Dermis microvascular lymphatic vessel endothelial cell (primary cell): ENCODE measurements at regions not wholly inside any gene's neighbourhood (a gene's known extent, or its start where the extent isn't known, plus 50 kb on each side); places are given as distances from the start of the nearest gene placed in this dataset.

Experiments used
- DNase-seq, 2 donors: peaks; one replicate each; pipeline versions ENCODE4 v3.0.0 to v3.0.0-alpha.2; 2010; ENCODE audit warnings: low read depth in 2 of 2

GRCh38 chr13:53839461-53839860 is 810.8 kb downstream of the OLFM4 start:
- DNase-seq, result no peak

- DNase-seq, result no peak
Observed at GRCh38 chr13:53844473-53845146, 816.0 kb downstream of the OLFM4 start.

- DNase-seq, result no peak
Observed at GRCh38 chr13:53847502-53847901, 818.9 kb downstream of the OLFM4 start.

- no peak for DNase-seq
Observed at GRCh38 chr13:53848366-53848961, 819.9 kb downstream of the OLFM4 start.

DNA sequence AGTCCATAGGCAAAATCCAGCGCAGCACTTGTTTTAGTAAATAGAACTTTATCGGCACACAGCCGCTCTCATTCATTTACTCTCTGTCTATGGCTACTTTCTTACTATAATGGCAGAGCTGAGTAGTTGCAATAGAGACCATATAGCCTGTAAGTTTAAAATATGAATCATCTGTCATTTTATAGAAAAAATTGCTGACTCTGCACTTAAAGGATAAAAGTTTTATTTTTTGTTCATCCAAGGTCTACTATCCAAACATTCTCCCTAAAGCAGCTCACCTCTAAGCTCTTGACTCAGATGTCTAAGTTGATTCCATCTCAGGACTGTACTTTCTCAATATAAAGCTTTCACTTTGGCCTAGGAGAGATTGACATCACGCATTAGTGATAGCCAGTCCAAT is 825.7 kb downstream of the OLFM4 start:
- no peak for DNase-seq

DNA sequence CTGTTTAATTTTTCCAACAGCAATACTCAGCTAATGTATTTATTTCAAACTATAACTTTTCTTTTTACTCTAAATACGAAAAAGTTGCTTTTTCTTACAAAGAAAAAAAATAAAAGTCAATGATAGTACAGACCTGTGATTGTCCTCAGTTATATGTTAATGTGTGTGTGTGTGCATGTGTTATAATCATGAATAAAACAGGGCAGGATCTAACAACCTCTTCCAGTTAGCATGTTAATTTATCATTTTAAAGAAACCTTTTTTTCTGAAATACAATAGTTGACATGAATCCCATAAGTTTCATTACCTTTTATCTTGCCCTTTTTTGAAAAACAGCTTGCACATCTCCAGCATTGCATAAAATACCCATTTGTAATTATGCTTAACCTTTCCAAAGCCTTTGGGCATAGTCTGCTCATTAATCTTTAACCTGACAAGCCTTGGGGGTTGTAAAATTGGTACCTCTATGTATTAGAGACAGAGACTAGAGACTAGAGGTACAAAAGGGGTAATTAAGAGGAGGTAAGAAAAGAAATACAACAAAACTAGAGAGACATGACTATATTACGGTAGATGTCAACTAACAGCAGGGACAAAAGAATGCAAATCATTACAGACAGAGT is 828.1 kb downstream of the OLFM4 start:
- no peak for DNase-seq

GRCh38 chr13:53863520-53863919 is 834.9 kb downstream of the OLFM4 start:
- DNase-seq, result no peak

DNA sequence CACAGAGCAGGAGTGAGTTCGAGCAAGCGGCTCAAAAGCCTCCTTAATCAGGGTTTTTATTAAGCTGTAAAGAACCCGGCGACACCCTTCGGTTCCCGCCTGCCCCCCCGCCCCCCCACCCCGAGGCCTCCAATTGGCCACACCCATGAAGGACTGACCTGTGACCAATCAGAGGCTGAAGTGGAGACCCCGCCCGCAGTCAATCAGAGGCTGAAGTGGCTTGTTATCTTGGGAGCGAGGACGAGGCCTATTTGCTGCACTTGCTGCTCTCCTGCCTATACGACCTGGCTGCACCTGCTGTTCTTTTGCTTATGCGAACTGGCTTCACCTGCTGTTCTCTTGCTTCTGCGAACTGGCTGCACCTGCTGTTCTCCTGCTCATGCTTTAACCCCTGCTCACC is 844.9 kb downstream of the OLFM4 start:
- DNase-seq, result no peak

DNA sequence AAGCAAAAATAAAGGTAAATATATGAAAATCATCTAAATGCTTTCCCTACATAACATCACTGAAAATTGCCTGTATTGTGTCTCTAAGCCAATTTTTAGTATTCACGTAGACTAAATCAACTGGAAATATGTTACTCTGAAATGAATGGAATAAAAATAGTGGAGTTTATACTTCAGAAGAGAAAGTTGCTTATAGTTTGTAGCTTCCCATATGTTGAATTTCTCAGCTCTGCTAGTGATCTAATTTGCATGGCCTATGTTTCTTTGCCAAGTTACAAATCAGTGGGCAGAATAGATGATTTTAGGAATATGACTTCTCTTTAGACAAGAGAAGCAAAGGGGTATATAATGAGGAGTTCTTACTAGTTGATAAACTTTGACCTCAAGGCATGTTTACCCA is 850.2 kb downstream of the OLFM4 start:
- no peak for DNase-seq

GRCh38 chr13:53885997-53886396 is 857.4 kb downstream of the OLFM4 start:
- no peak for DNase-seq

DNA sequence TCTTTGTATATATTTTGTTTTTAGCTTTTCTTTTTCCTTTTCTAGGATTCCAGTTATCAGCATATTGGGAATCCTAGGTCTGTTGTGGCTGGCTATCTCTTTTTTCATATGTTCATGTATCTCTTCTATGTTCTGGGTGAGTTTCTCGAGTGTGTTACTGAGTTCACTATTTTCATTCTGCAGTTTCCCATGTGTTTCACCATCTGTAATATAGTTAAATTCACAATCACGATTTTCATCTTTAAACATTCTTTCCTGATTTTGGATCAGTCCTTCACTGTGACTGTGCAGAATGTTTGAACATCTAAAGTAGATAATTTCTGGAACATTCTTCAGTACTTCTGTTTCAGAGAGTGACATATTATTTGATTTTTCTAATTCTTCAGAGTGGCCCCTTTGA is 862.1 kb downstream of the OLFM4 start:
- DNase-seq, result no peak

- DNase-seq, result no peak
Observed at GRCh38 chr13:53901593-53901992, 873.0 kb downstream of the OLFM4 start.

DNA sequence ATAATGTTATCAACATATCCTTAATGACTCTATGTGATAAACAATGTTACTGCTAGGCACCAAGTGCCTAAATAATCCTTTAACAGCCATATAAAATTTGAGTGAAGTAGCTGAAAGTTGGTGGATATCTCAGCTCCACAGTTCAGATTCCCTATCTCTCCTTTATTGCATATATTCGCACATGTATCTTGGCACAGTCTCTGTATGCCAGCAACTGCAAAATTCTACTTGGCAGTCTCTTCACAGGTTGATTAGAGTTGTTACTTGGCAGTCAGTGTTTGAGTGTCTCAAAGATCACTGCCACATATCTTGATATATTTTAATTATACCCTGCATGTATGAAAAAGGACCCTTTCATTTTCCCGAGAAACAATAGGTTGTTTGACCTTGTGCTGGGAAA is 879.3 kb downstream of the OLFM4 start:
- DNase-seq, result no peak

DNA sequence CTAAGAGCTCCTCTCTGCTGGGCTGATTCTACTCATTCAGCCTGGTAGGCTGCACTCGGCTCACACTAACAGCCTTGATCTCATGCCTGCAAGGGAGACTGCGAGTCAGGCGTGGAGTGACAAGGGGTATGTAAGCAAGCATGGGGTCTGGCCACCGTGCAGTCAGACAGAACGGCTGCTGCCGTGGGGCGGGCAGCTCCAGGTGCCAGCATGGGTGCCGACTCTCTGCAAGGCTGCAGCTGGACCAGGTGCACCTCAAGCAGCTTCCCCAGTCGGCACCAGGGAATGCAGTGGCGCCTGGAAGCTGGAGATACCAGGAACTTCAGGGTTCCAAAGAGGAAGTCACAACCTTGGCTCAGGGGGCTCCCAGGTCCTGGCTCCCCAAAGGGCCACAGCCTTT is 892.3 kb downstream of the OLFM4 start:
- DNase-seq, result no peak

DNA sequence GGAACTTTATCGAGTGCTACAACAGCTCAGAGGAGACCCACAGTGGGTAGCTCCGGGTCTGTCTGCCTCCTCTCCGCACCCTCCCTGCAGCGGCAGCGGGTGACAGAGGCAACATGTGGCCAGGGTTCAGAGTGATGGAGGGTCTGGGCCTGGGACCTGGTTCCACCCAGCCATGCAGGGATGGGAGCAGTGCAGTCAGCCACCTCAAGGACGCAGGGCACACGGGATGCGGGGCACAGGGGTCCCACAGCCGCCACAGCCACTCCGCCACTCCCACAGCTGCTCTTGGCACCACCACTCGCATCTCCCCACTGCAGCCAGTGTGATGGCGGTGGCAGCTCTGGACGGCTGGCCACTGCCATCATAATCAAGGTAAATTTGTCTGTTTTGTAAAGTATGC is 892.9 kb downstream of the OLFM4 start:
- no peak for DNase-seq

- no peak for DNase-seq
Observed at GRCh38 chr13:53941588-53942190, 913.1 kb downstream of the OLFM4 start.

DNA sequence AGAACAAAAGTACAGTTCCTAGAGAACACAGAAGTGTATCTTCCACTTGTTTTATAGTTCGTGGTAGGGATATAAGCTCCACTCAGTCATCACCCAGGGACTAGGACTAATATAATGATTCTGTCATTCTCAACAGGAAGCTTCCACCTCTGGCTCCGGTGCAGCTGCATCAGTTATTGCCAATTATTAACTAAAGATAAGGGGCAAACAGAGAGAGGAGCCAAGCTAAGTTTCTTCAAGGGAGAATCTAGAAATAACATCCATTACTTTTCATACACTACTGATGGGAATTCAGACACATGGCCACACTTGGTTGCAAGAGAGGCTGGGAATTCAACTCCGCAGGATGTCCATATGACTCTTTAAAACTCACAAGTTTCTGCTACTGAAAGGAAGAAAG is 917.9 kb downstream of the OLFM4 start:
- DNase-seq, result no peak

DNA sequence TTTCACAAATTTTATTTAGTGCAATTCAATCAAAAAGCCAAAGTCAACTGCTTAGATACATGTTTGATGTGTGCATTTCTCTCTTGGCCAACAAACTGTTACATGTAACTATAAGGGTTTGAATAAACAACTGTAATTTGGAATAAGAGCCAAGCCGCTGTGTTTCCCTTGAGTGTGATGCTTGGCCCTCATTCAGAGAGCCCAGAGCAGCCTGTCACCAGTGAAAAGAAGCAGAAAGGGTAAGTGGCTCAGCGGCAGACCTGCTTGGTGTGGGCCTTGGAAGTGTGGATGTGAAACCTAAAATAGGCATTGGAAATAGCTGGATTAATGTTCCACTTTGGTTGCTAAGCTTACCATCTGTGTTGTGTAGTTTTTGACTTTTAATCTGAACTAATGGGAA is 924.6 kb downstream of the OLFM4 start:
- no peak for DNase-seq
